K562 (cell line): ENCODE measurements at regions not wholly inside any gene's neighbourhood (a gene's known extent, or its start where the extent isn't known, plus 50 kb on each side); places are given as distances from the start of the nearest gene placed in this dataset.

ENCODE experiments used
- ATAC-seq: fragments of 200-7000 bp; cut with Tn5 transposase; 3 replicates; pipeline ENCODE4 v1.9.1; 2020; ENCODE audit warnings: moderate library complexity
- BruUV-seq: library from RNA; stranded (reverse); fragments of 400-500 nt; replicated peaks from 2 replicates; lab custom pipeline; 2021; lab: Mats Ljungman, UMichigan
- CTCF ChIA-PET: fragments of 300-600 bp; formaldehyde crosslinking; extraction: SDS; loops from one replicate; lab custom pipeline; 2021; ENCODE audit warnings: low intra/inter-chr PET ratio; lab: Yijun Ruan, JAX
- POLR2A ChIA-PET: fragments of 300-600, 350-650 bp; sonication (Branson Sonifier 250); formaldehyde crosslinking; extraction: SDS; loops from one replicate; lab custom pipeline; 2021; ENCODE audit warnings: antibody characterized with exemption, inconsistent platforms; lab: Yijun Ruan, JAX
- DNase-seq, 4 experiments: peaks; one replicate each; pipeline versions ENCODE4 v3.0.0 to v3.0.0-alpha.2; 2011 to 2018; ENCODE audit warnings: low spot score in 3 of 4, mixed read lengths in 3 of 4; ENCODE audit errors: extremely low read depth in 1 of 4
- FAIRE-seq: peaks from 2 replicates; lab custom pipeline; 2011; peaks lifted over from hg19 to GRCh38; lab: Jason Lieb, UNC
- H2AFZ ChIP-seq: 2 replicates; pipeline ENCODE4 v1.6.0; 2011; ENCODE audit warnings: low read depth, low read length, control low read depth, inconsistent platforms
- H3K27ac ChIP-seq: fragments of 200-600 bp; 3 replicates; pipeline ENCODE4 v1.8.0; 2011; ENCODE audit warnings: low read depth, mild to moderate bottlenecking, control low read depth, inconsistent platforms, low read length, moderate library complexity, mixed read lengths; ENCODE audit errors: extremely low read depth
- H3K27me3 ChIP-seq, 2 experiments: fragments of 300-600 bp in 1 of 2; 2 replicates in 1 of 2; 3 replicates in 1 of 2; pipeline versions ENCODE4 v1.6.0 to v1.8.0; 2011; ENCODE audit warnings: inconsistent platforms in 2 of 2, low read length in 2 of 2, mild to moderate bottlenecking in 1 of 2, mixed read lengths in 1 of 2, moderate library complexity in 1 of 2; ENCODE audit not compliant: control insufficient read depth in 2 of 2, insufficient read depth in 2 of 2
- H3K36me3 ChIP-seq: fragments of 300-600 bp; 3 replicates; pipeline ENCODE4 v1.8.0; 2011; ENCODE audit warnings: mild to moderate bottlenecking, low read length, inconsistent platforms; ENCODE audit not compliant: control insufficient read depth, insufficient read depth
- H3K4me1 ChIP-seq, 2 experiments: fragments of 200-600 bp in 1 of 2; replicated peaks in 1 of 2; 2 replicates in 1 of 2; 3 replicates in 1 of 2; pipeline versions ENCODE4 v1.5.1 to v1.8.0; 2011; ENCODE audit warnings: inconsistent platforms in 2 of 2, low read length in 2 of 2, mild to moderate bottlenecking in 1 of 2, mixed read lengths in 1 of 2, moderate library complexity in 1 of 2; ENCODE audit not compliant: control insufficient read depth in 2 of 2, insufficient read depth in 2 of 2
- H3K4me2 ChIP-seq: 2 replicates; pipeline ENCODE4 v1.6.1; 2011; ENCODE audit warnings: low read length, control low read depth, inconsistent platforms, mixed read lengths; ENCODE audit not compliant: insufficient read depth
- H3K4me3 ChIP-seq: fragments of 200-600 bp; sonication (generic), shearing (Covaris generic); 2 replicates; pipeline ENCODE4 v1.5.1; 2016; ENCODE audit warnings: control low read depth, inconsistent platforms
- H3K79me2 ChIP-seq: fragments of 200-600 bp; 3 replicates; pipeline ENCODE4 v1.8.0; 2011; ENCODE audit warnings: low read length, inconsistent platforms; ENCODE audit not compliant: control insufficient read depth, insufficient read depth
- H3K9ac ChIP-seq, 2 experiments: 2 replicates each; pipeline versions ENCODE4 v1.6.0 to v1.6.1; 2011; ENCODE audit warnings: low read depth in 2 of 2, low read length in 2 of 2, control low read depth in 1 of 2, inconsistent platforms in 1 of 2, mild to moderate bottlenecking in 1 of 2, mixed read lengths in 1 of 2; ENCODE audit not compliant: insufficient read depth in 1 of 2
- H3K9me1 ChIP-seq: one replicate; pipeline ENCODE4 v1.6.0; 2011; ENCODE audit warnings: inconsistent platforms, mild to moderate bottlenecking, low read length, moderate library complexity; ENCODE audit not compliant: control insufficient read depth, insufficient read depth
- H3K9me3 ChIP-seq: replicated peaks from 2 replicates; pipeline ENCODE4 v1.5.1; 2011; ENCODE audit warnings: low read depth, low read length, inconsistent platforms; ENCODE audit not compliant: control insufficient read depth, insufficient read depth
- H4K20me1 ChIP-seq: replicated peaks from 2 replicates; pipeline ENCODE4 v1.6.1; 2011; ENCODE audit warnings: low read length, inconsistent platforms, mixed read lengths; ENCODE audit not compliant: control insufficient read depth, insufficient read depth
- BRCA1 ChIP-seq, 2 experiments: fragments of 450-650 bp in 1 of 2; sonication (generic) in 1 of 2; formaldehyde crosslinking in 1 of 2; IDR thresholded peaks; 2 replicates each; pipeline versions ENCODE4 v1.5.0 to v1.6.1; 2017 to 2020; ENCODE audit warnings: mild to moderate bottlenecking in 1 of 2, missing genetic modification reagents in 1 of 2
- CBX5 ChIP-seq: IDR thresholded peaks from 2 replicates; pipeline ENCODE4 v1.6.1; 2014; ENCODE audit warnings: low read depth, borderline replicate concordance
- CTBP1 ChIP-seq: fragments of 450-650 bp; IDR thresholded peaks from 2 replicates; pipeline ENCODE4 v1.6.1; 2016; ENCODE audit warnings: borderline replicate concordance
- FOS ChIP-seq: IDR thresholded peaks from 3 replicates; pipeline ENCODE4 v1.6.1; 2011; ENCODE audit not compliant: insufficient read length; ENCODE audit errors: extremely low read depth
- FOXM1 ChIP-seq, 2 experiments: fragments of 450-650 bp in 1 of 2; sonication (generic) in 1 of 2; formaldehyde crosslinking in 1 of 2; IDR thresholded peaks; 2 replicates each; pipeline versions ENCODE4 v1.6.1 to v1.9.0; 2017 to 2022; ENCODE audit warnings: low read depth in 2 of 2, mild to moderate bottlenecking in 2 of 2, missing genetic modification reagents in 1 of 2, moderate library complexity in 1 of 2
- HOXB6 ChIP-seq: fragments of 250-450 bp; sonication (Bioruptor Pico); IDR thresholded peaks from 2 replicates; pipeline ENCODE4 v1.5.1; 2022; ENCODE audit warnings: mild to moderate bottlenecking, borderline replicate concordance
- MCM7 ChIP-seq, 2 experiments: fragments of 450-650 bp; IDR thresholded peaks; 2 replicates each; pipeline ENCODE4 v1.6.1; 2016 to 2018
- SMARCB1 ChIP-seq: IDR thresholded peaks from 2 replicates; pipeline ENCODE4 v1.6.1; 2011; ENCODE audit warnings: improper control_type of control experiment, low read depth; ENCODE audit not compliant: insufficient read length
- WHSC1 ChIP-seq: IDR thresholded peaks from one replicate; pipeline ENCODE4 v1.6.1; 2012; ENCODE audit warnings: low read length, control low read depth, inconsistent platforms
- WGBS: fragments of 100-300 bp; shearing (Covaris generic); methylation state at CpG from one replicate; pipeline ENCODE4 v1.1.6; 2016; ENCODE audit warnings: low coverage, mixed read lengths; ENCODE audit not compliant: insufficient coverage; ENCODE audit errors: missing lambda C conversion rate; 5-methylcytosine and 5-hydroxymethylcytosine counted together
- in situ Hi-C: fragments of 300-500 bp; cut with MboI; formaldehyde crosslinking; loops from 4 replicates; pipeline ENCODE4 v1.15.0; 2018; ENCODE audit warnings: inconsistent platforms, mixed read lengths
- intact Hi-C: fragments of 100-400 bp; cut with micrococcal nuclease; formaldehyde crosslinking; loops from 2 replicates; pipeline ENCODE4 v1.14.2; 2022
- TF ChIP-seq, protein P1 (sequence below): sonication (generic); formaldehyde crosslinking; IDR thresholded peaks from 2 replicates; pipeline ENCODE4 v1.4.0; 2020; ENCODE audit warnings: mild to moderate bottlenecking, missing genetic modification reagents
- TF ChIP-seq, protein P2 (sequence below): fragments of 450-650 bp; IDR thresholded peaks from 2 replicates; pipeline ENCODE4 v1.6.1; 2016; ENCODE audit warnings: missing biosample characterization, missing genetic modification characterization
- TF ChIP-seq, protein P3 (sequence below): sonication (generic); formaldehyde crosslinking; IDR thresholded peaks from 2 replicates; pipeline ENCODE4 v1.9.0; 2022; ENCODE audit warnings: mild to moderate bottlenecking, missing genetic modification reagents
- TF ChIP-seq, protein P4 (sequence below): fragments of 200-400 bp; formaldehyde crosslinking; IDR thresholded peaks from 2 replicates; pipeline ENCODE4 v1.6.1; 2017; ENCODE audit warnings: mild to moderate bottlenecking, low read depth, low read length, moderate library complexity
- TF ChIP-seq, protein P5 (sequence below): fragments of 250-450 bp; sonication (Bioruptor Pico); IDR thresholded peaks from 2 replicates; pipeline ENCODE4 v1.8.0; 2022; ENCODE audit warnings: moderate library complexity, mild to moderate bottlenecking, inconsistent platforms

DNA sequence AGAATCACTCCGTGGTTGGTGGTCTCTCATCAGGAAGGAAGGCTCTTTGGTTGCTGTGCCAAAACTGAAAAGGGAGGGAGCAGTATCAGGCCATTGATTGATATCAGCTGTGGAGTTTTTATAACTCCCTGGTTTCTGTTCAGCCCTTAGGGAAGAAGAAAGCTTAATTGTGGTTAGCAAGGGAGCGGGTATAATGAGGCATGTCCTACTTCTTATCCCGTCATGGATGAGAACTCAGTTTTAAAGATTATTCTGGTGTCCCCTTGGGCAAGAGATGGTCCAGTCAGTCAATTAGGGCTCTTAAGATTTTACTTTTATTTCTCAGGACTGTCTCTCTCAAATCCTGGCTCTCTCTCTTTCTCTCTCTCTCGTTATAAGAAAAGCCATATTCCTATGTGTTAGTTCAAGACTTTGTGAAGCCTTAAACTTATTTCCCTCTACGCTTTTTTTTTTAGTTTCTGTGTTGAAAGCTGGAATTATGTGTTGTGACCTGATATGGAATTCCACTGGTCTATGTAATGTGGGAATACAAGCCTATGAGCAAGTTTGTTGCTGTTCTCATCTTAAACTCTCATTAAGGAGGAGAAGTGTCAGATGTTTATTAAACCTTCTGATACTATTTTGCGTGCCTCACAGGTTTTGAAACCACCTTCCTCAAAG, 514.0 kb upstream of the CDH2 start (continued):
- TF ChIP-seq, protein P1, sequence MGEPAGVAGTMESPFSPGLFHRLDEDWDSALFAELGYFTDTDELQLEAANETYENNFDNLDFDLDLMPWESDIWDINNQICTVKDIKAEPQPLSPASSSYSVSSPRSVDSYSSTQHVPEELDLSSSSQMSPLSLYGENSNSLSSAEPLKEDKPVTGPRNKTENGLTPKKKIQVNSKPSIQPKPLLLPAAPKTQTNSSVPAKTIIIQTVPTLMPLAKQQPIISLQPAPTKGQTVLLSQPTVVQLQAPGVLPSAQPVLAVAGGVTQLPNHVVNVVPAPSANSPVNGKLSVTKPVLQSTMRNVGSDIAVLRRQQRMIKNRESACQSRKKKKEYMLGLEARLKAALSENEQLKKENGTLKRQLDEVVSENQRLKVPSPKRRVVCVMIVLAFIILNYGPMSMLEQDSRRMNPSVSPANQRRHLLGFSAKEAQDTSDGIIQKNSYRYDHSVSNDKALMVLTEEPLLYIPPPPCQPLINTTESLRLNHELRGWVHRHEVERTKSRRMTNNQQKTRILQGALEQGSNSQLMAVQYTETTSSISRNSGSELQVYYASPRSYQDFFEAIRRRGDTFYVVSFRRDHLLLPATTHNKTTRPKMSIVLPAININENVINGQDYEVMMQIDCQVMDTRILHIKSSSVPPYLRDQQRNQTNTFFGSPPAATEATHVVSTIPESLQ (CRISPR knock-in tag): no peak
- TF ChIP-seq, protein P2, sequence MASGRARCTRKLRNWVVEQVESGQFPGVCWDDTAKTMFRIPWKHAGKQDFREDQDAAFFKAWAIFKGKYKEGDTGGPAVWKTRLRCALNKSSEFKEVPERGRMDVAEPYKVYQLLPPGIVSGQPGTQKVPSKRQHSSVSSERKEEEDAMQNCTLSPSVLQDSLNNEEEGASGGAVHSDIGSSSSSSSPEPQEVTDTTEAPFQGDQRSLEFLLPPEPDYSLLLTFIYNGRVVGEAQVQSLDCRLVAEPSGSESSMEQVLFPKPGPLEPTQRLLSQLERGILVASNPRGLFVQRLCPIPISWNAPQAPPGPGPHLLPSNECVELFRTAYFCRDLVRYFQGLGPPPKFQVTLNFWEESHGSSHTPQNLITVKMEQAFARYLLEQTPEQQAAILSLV (tag): no peak
- TF ChIP-seq FOXM1 (IDR thresholded peaks at IDR 0.05; ENCODE audit: low read depth): no peak
- no peak for TF ChIP-seq FOXM1 (CRISPR knock-in tag; IDR thresholded peaks at IDR 0.05; ENCODE audit: low read depth)
- TF ChIP-seq CTBP1: no peak
- no peak for TF ChIP-seq FOS
- TF ChIP-seq, protein P3, sequence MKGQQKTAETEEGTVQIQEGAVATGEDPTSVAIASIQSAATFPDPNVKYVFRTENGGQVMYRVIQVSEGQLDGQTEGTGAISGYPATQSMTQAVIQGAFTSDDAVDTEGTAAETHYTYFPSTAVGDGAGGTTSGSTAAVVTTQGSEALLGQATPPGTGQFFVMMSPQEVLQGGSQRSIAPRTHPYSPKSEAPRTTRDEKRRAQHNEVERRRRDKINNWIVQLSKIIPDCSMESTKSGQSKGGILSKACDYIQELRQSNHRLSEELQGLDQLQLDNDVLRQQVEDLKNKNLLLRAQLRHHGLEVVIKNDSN (CRISPR knock-in tag): no peak

DNA sequence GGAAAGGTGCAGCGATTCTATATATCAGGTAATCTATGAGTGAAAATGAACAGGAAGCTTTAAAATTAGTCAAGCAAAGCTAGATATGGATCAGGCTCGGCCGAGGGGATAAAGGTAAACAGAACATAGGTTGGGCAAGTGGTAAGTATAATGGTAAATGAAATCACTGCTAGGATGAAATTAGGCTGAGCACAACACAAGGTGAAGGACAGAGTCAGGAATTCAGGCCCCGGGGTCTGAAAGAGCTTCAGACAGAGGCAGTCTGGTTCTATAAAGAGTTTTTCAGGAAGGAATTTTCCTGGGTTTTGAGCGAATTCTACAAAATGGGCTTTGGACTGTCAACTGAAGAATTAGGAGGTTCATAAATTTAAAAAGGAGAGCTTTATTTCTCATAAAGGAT, 513.2 kb upstream of the CDH2 start:
- in situ Hi-C loops (no loop called here), intact Hi-C loops (no loop called here)
- H3K36me3 ChIP-seq: no peaks in the 10 kb centered on the region
- H3K9ac ChIP-seq: no peak overlapping the region
- no peaks in the 10 kb centered on the region for H3K9me1 ChIP-seq
- FAIRE-seq (no peak), ATAC-seq (no peak), DNase-seq (no peak)
- no peaks in the 10 kb centered on the region for H3K9me3 ChIP-seq
- H2AFZ ChIP-seq: no peak overlapping the region
- ChIA-PET POLR2A (interaction anchor here (1.1 kb wide), 1 partner anchor 13 kb away, joined by 3 read pairs; no protein-coding TSS in a partner anchor), CTCF (no interaction called here)
- no peak overlapping the region for H3K4me3 ChIP-seq
- no peaks in the 10 kb centered on the region for H4K20me1 ChIP-seq
- BruUV-seq: no TSS peak
- H3K27ac ChIP-seq: no peak overlapping the region
- WGBS: 1% methylated on average over 5 of the region's 5 CpGs
- no peaks in the 10 kb centered on the region for H3K79me2 ChIP-seq
- TF ChIP-seq WHSC1: no peak
- TF ChIP-seq HOXB6 (CRISPR knock-in tag): no peak
- TF ChIP-seq, protein P4, sequence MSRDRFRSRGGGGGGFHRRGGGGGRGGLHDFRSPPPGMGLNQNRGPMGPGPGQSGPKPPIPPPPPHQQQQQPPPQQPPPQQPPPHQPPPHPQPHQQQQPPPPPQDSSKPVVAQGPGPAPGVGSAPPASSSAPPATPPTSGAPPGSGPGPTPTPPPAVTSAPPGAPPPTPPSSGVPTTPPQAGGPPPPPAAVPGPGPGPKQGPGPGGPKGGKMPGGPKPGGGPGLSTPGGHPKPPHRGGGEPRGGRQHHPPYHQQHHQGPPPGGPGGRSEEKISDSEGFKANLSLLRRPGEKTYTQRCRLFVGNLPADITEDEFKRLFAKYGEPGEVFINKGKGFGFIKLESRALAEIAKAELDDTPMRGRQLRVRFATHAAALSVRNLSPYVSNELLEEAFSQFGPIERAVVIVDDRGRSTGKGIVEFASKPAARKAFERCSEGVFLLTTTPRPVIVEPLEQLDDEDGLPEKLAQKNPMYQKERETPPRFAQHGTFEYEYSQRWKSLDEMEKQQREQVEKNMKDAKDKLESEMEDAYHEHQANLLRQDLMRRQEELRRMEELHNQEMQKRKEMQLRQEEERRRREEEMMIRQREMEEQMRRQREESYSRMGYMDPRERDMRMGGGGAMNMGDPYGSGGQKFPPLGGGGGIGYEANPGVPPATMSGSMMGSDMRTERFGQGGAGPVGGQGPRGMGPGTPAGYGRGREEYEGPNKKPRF: no peak
- TF ChIP-seq, protein P5, sequence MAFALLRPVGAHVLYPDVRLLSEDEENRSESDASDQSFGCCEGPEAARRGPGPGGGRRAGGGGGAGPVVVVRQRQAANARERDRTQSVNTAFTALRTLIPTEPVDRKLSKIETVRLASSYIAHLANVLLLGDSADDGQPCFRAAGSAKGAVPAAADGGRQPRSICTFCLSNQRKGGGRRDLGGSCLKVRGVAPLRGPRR (CRISPR knock-in tag): no peak
- no peak for TF ChIP-seq MCM7 (IDR thresholded peaks at IDR 0.05)
- TF ChIP-seq SMARCB1: no peak
- no peak for TF ChIP-seq CBX5
- TF ChIP-seq BRCA1 (IDR thresholded peaks at IDR 0.05): no peak
- TF ChIP-seq BRCA1 (CRISPR knock-in tag; IDR thresholded peaks at IDR 0.05): no peak
- no peaks in the 10 kb centered on the region for H3K4me1 ChIP-seq
- H3K27me3 ChIP-seq: no peaks in the 10 kb centered on the region
- H3K4me2 ChIP-seq: no peak overlapping the region
